ENCODE measurements at regions not wholly inside any gene's neighbourhood (a gene's known extent, or its start where the extent isn't known, plus 50 kb on each side); places are given as distances from the start of the nearest gene placed in this dataset.
A peak's percentile ranks its signal among the peaks of the same experiment; 100 is the strongest.

DNA sequence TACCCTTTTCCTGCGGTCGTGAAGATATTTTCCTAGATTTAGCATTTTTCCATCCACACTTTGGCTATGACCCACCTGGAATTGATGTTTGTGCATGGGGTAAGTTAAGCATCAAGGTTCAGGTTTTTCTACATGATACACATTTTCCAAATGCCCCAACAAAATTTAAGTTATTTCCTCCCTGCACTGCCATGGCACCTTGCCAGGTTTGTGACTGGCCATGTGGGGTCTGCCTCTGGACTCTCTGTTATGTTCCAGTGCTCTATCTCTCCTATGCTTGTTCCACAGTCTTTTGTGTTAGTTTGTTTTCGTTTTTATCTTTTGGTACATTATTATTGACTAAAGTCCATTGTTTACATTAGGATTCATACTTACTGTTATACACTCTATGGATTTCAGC lies 934.3 kb downstream of the TBC1D22A start:
- H3K9me3 Mint-ChIP-seq, result no peaks in the 10 kb centered on the region
- no peak overlapping the region for H3K4me3 Mint-ChIP-seq
- ATAC-seq, result no peak
- H3K4me1 Mint-ChIP-seq, result no peaks in the 10 kb centered on the region
- DNase-seq, result no peak
- no peak overlapping the region for H3K27ac Mint-ChIP-seq
- H3K27me3 Mint-ChIP-seq, result no peaks in the 10 kb centered on the region

DNA sequence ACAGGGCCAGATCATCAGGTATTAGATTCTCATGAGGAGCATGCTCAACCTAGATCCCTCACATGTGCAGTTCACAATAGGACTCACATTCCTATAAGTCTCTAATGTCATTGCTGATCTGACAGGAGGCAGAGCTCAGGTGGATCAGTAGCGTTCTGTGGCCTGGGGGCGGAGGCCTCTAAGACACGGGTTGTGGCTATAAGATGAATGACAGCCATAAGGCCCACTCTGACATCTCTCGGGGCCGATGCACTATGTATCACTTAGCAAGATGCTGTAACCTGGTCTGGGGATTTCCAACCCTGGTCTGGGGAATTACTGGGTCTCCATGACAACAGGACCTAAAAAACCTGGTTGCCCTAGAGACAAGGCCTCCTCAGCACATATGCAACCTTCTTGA lies 932.7 kb downstream of the TBC1D22A start:
- DNase-seq (no peak), ATAC-seq (peak; percentile 48)
- no peaks in the 10 kb centered on the region for H3K27me3 Mint-ChIP-seq

DNA sequence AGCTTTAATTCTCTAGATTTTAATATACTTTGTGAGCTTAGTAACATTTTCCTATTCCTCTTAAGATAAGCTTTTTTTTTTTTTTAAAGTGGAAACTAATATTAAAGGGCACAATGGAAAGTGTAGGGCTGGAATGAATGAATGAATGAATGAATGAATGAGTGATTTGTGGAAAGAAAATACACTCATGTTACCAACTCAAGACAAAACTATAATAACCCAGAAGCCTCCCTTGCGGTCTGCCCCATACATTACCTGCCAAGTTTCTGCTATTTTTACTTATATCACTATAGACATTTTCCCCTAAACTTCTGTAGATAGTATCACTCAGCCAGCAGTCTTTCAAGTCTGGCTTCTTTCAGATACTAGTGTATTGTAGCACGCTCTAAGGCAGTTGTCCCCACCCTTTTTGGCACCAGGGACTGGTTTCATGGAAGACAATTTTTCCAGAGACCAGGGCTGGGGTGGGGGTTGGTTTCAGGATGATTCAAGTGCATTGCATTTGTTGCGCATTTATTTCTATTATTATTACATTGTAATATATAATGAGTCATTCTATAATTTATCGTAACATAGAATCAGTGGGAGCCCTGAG lies 932.2 kb downstream of the TBC1D22A start:
- no peak overlapping the region for H3K4me3 Mint-ChIP-seq
- no peak overlapping the region for H3K27ac Mint-ChIP-seq
- H3K4me1 Mint-ChIP-seq, result no peaks in the 10 kb centered on the region
- no peaks in the 10 kb centered on the region for H3K27me3 Mint-ChIP-seq
- H3K9me3 Mint-ChIP-seq, result no peaks in the 10 kb centered on the region
- ATAC-seq (no peak), DNase-seq (no peak)

More for the DNA sequence above, 932.7 kb downstream of the TBC1D22A start:
- Mint-ChIP-seq H3K4me3 (no peak overlapping the region), H3K9me3 (no peaks in the 10 kb centered on the region), H3K27ac (no peak overlapping the region), H3K4me1 (no peaks in the 10 kb centered on the region)

DNA sequence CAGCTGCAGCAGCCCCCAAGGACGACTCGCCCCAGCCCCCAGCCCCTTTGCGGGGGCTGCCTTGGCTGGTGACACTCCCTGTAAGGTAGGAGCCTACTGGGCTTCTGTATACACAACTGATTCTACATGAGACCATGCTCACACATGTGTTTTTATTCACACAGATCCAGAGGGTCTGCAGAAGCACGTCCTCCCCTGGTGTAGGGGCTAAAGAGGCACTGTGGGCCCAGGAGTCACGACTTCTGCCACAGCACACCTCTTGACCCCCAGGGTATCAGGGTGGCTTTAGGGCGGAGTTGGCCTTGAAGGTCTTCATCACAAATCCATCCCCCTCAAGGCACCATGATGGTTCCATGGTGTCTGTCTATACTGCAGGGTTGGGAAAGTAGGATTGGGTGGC lies 931.2 kb downstream of the TBC1D22A start:
- Mint-ChIP-seq H3K27ac (no peak overlapping the region), H3K27me3 (no peaks in the 10 kb centered on the region), H3K9me3 (no peaks in the 10 kb centered on the region), H3K4me1 (no peaks in the 10 kb centered on the region), H3K4me3 (no peak overlapping the region)
- DNase-seq (no peak), ATAC-seq (no peak)

DNA sequence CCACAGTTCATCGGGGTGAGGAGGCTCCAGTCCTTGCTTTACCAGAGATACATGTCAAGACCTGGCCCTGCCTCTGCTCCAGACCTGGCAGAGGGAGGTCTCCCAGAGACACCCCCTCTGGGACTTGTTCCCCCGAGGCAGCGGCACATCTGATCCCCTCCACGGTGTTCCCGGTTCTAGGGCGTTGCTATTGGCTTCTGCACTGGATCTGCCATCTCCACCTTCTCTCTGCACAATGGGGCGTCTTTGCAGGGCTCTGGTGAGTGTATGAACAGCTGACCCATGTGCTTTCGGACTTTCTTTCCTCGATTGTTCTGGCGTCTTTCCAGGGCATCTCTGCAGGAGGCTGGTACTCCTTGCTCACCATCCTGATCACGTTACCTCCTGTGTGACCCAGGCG lies 930.4 kb downstream of the TBC1D22A start:
- H3K27ac Mint-ChIP-seq, result no peak overlapping the region
- no peaks in the 10 kb centered on the region for H3K4me1 Mint-ChIP-seq
- ATAC-seq, result no peak
- DNase-seq, result no peak
- H3K27me3 Mint-ChIP-seq, result no peaks in the 10 kb centered on the region
- no peaks in the 10 kb centered on the region for H3K9me3 Mint-ChIP-seq
- no peak overlapping the region for H3K4me3 Mint-ChIP-seq

DNA sequence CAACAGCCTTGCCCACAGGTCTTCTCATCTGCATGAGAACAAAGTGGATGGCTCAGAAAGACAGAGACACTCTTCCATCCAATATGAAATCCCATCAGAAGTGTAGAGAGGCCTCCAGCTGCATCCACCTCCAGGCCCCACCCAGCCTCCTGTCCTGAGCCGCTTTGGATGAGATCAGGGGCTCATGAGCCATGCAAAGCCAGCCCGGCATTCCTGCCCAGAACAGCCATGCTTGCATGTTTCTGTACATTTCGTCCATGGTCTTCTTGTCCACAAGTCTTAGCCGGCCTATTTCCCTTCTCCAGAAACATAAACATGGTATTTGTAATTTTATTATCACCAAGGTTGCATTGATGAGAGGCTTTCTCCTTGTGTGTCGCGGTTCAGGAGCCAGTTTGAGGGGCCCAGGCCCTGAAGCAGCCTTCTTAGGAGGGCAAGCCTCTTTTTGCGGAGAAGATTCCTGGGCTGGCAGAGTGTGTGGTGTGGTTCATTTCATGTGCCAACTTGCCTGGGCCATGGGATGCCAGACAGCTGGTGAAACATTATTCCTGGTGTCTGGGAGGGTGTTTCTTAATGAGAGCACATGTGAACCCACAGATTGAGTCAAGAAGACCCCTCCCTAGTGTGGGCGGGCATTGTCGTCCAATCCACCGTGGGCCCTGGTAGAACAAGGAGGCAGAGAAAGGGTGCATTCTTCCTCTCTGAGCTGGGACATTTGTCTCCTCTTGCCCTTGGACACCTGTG lies 928.9 kb downstream of the TBC1D22A start:
- H3K4me3 Mint-ChIP-seq, result no peak overlapping the region
- DNase-seq, result no peak
- H3K27me3 Mint-ChIP-seq, result no peaks in the 10 kb centered on the region
- no peaks in the 10 kb centered on the region for H3K4me1 Mint-ChIP-seq
- H3K27ac Mint-ChIP-seq, result no peak overlapping the region
- H3K9me3 Mint-ChIP-seq, result no peaks in the 10 kb centered on the region
- ATAC-seq, result no peak

DNA sequence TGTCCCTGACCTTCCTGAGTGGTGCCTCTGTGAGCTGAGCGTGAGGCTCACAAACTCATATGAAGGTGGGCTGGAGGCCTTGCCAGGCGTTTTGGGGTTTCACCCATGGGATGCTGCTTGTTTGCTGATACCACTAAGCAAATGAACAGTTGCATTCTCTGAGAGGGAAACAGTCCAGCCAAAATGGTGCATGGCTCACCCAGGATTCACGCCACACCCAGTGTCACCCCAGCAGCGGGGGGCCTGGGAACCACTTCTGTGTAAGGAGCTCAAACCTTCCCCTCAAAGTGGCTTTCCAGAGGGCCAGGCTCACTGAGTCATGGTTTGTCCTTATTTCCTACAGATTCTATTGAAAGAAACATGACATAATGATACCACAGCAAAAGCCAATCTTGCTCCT lies 928.1 kb downstream of the TBC1D22A start:
- no peak overlapping the region for H3K4me3 Mint-ChIP-seq
- H3K27ac Mint-ChIP-seq, result no peak overlapping the region
- no peak for ATAC-seq
- no peaks in the 10 kb centered on the region for H3K4me1 Mint-ChIP-seq
- no peaks in the 10 kb centered on the region for H3K9me3 Mint-ChIP-seq
- DNase-seq, result no peak
- no peaks in the 10 kb centered on the region for H3K27me3 Mint-ChIP-seq

DNA sequence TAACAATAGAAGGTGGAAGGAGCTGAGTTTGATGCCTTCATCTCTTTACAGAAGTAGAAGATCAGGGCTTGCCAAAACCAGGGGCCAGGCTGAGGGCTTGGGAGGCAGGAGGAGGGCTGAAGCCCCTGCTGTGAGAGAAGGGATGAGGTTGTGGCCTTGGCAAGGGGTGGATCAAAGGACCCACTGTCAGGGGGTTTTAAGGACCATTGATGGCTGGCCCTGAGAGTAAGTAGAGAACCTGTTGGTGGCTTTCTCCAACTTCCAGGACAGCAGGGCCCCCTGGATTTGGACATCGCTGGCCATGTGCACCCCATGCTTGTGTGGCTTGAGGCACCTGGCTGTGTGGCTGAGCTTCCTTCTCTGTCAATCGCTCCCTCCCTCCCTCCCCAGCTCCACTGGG lies 927.7 kb downstream of the TBC1D22A start:
- Mint-ChIP-seq H3K27me3 (no peaks in the 10 kb centered on the region), H3K27ac (no peak overlapping the region), H3K4me1 (no peaks in the 10 kb centered on the region)

DNA sequence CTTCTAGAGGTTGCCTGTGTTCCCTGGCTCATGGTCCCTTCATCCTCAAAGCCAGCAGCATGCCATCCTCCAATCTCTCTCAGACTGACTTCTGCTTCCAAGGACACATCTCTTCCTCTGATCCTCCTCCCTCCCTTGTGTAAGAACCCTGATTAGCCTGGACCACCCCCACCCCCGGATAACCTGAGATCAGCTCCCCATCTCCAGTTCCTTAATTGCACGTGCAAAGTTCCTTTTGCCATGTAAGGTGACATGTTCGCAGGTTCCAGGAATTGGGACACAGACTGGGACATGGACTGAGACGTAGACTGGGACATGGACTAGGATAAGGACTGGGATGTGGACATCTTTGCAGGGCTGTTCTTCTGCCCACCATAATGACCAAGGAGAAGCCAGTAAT lies 925.3 kb downstream of the TBC1D22A start:
- no peak overlapping the region for H3K4me3 Mint-ChIP-seq

More for the DNA sequence above, 927.7 kb downstream of the TBC1D22A start:
- ATAC-seq, result no peak
- no peak overlapping the region for H3K4me3 Mint-ChIP-seq
- H3K9me3 Mint-ChIP-seq, result peaks cover 0 to 1% of the 10 kb centered on the region in 2 donors
- no peak for DNase-seq

DNA sequence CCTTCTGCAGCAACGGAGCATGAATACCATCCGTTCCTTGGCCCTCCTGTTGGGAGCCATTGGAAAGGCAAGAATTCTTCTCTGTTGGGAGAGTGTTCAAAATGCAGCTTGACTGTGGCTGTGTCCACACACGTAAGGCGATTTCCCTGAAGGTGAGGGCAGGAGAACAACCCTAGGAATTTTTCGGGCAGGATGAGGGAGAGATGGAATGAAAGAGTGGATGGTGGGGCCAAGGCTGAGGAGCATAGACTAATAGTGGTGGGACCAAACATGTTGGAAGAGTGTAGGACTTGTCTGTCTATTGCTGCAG lies 924.9 kb downstream of the TBC1D22A start:
- Mint-ChIP-seq H3K9me3 (peaks cover 15 to 22% of the 10 kb centered on the region in 2 donors), H3K27ac (no peak overlapping the region), H3K27me3 (no peaks in the 10 kb centered on the region), H3K4me1 (no peaks in the 10 kb centered on the region), H3K4me3 (no peak overlapping the region)
- ATAC-seq (no peak), DNase-seq (no peak)

More for the DNA sequence above, 925.3 kb downstream of the TBC1D22A start:
- no peak for ATAC-seq
- peaks cover 15 to 22% of the 10 kb centered on the region in 2 donors for H3K9me3 Mint-ChIP-seq
- H3K4me1 Mint-ChIP-seq, result no peaks in the 10 kb centered on the region
- H3K27me3 Mint-ChIP-seq, result no peaks in the 10 kb centered on the region
- H3K27ac Mint-ChIP-seq, result no peak overlapping the region
- DNase-seq, result no peak

DNA sequence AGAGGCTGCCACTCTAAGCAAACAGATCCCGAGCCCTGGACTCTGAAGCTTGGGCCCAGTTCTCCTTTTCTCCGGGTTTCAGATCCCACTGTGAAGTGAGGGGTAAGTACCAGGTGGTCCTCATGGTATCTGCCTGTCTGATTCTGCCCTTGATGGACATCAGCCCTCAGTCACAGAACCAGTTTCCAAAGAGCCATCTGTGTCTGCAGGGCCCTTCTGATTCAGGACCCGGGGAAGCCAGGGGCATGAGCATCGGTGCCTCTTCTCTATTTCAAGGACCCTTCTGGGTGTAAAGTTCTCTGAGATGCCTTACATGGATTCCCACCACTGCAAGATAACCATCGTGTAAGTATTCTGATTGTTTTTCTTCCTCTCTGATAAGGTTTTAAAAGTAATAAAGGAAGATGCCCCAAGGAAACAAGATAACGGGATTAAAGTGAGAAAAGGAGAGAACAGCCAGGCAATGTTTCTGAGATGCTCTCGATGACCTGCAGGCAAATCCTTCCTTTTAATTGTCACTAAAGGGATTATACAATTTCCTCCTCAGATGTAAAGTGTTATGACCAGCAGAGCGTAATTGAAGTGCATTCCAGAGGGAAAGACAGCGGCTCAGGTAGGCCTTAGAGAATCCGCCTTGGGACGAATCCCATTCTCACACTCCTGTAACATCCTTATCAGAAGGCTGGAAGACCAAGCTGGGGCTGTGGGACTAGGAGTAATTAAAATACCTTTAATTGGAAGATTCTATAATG lies 924.3 kb downstream of the TBC1D22A start:
- ATAC-seq, result no peak
- H3K4me3 Mint-ChIP-seq, result no peak overlapping the region
- H3K9me3 Mint-ChIP-seq, result peaks cover 15 to 22% of the 10 kb centered on the region in 2 donors
- H3K27me3 Mint-ChIP-seq, result no peaks in the 10 kb centered on the region
- DNase-seq, result no peak
- H3K27ac Mint-ChIP-seq, result peak overlapping the region in 1 of 2 donors; percentile 54
- no peaks in the 10 kb centered on the region for H3K4me1 Mint-ChIP-seq

DNA sequence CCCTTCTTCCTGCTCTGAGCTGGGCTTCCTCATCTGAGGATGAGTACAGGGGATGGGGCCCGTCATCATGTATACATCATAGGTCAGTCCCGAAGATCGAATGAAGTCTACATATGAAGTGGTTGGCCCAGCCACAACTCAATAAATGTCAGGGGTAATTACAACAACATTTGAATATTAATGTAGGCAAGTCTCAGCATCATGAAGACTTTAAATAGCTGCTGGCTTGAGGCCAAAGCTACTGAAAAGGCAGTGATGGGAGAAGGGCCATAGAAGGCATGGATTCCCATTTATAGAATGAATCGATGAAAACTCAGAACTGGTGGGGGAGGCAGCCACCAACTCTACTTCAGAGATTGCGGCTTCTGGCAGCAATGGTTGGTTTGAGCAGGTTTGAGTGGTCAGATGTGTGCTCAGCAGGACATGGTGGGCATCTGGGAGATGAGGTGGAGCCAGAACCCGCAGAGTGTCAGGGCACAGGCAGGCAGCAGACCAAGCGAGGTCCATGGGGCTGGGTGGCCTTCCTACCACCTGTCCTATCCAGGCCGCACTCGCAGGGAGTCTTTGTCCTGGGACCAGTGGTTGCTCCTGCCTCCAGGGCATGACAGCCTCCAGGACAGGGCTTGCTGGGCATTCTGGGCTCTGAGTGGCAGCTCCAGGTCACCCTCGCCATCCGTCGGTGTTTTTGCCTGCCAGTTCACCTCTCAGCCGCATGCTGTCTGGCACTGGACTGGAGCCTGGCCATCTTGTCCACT lies 919.1 kb downstream of the TBC1D22A start:
- ATAC-seq (no peak), DNase-seq (no peak)
- Mint-ChIP-seq H3K9me3 (peaks cover 19 to 27% of the 10 kb centered on the region in 2 donors), H3K4me3 (no peak overlapping the region), H3K27me3 (no peaks in the 10 kb centered on the region), H3K27ac (no peak overlapping the region), H3K4me1 (no peaks in the 10 kb centered on the region)

DNA sequence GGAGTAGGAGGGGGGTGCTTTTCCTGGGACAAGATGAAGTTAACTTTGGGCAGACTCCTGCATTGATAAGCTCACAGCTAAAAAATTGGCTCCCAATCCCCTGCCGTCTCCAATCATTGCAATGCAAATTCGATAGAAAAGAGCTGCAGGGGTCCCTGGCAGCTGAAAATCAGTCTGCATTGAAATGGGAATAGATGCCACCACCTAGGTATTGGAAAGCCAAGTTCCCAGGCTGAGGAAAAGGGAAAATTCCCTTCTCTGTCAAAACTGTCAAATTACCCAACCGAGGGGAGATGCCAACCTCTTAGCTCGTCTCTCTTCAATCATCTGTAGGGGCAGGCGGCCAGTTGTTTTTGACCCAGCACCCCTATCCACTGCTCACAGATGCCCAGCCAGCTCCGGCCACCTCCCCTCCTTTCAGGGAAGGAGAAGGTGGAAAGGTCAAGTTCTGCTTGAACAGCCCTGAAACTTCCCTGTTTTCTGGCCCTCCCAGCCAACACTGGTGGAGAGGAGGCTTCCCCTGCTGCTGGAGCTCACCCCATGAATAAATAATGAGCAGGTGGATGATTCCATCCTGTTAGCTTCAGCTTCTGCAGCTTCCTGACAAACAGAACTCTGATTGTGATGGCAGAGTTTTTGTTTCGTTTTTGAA lies 916.3 kb downstream of the TBC1D22A start:
- no peak overlapping the region for H3K4me3 Mint-ChIP-seq
- H3K9me3 Mint-ChIP-seq, result peaks cover 10 to 11% of the 10 kb centered on the region in 2 donors
- no peak for ATAC-seq
- no peaks in the 10 kb centered on the region for H3K27me3 Mint-ChIP-seq
- no peak for DNase-seq
- no peak overlapping the region for H3K27ac Mint-ChIP-seq
- peaks cover 6% of the 10 kb centered on the region for H3K4me1 Mint-ChIP-seq

DNA sequence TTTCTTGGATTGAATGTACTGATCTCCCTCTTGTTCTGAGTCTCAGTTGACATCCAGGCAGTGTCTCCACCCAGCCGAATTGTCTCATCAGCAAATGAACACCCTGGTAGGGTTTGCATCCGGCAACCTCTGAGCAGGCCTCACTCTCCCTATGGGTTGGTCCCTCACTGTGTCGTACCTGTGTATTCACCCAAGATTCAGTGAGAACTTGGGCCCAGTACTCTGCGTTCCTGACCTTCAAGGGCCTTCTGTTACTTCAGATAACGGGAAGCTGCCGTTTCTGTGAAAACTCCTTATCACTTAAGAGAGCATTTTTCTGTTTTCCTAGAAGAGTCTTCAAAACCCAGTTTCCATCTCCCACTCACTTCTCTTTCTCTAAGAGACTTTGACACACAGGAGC lies 915.6 kb downstream of the TBC1D22A start:
- no peaks in the 10 kb centered on the region for H3K27me3 Mint-ChIP-seq
- ATAC-seq, result no peak
- H3K27ac Mint-ChIP-seq, result no peak overlapping the region
- peaks cover 6% of the 10 kb centered on the region for H3K4me1 Mint-ChIP-seq
- no peak overlapping the region for H3K4me3 Mint-ChIP-seq
- DNase-seq, result no peak
- H3K9me3 Mint-ChIP-seq, result peaks cover 4 to 5% of the 10 kb centered on the region in 2 donors

DNA sequence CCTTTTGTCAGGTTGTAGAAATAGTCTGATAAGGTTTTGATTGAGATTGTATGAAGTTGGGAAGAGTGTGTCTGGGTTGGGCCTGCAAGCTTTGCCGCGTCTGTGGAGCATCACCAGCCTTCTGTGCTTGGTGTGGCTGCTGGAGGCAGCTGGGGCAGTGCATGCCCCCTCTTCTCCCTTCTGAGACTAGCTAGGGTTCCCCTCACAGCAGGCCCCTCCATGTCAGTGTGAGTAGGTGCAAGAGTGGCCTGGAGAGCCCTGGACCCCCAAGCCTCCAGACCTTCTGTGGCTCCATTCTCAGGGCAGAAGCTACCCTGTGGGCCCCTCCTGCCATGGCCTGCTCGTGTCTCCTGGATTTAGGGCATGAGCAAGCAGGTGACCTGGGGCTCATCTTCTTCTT lies 914.2 kb downstream of the TBC1D22A start:
- DNase-seq (no peak), ATAC-seq (no peak)
- Mint-ChIP-seq H3K27me3 (no peaks in the 10 kb centered on the region), H3K27ac (peak overlapping the region in 1 of 2 donors; percentile 84), H3K9me3 (peaks cover 4 to 5% of the 10 kb centered on the region in 2 donors), H3K4me3 (no peak overlapping the region), H3K4me1 (peaks cover 6% of the 10 kb centered on the region)

Data from stimulated activated naive CD8-positive, alpha-beta T cell treated with anti-CD3 and anti-CD28 coated beads, Interleukin-15, amount 100 ng/mL, for 72 hours (primary cell).